ENCODE measurements at regions not wholly inside any gene's neighbourhood (a gene's known extent, or its start where the extent isn't known, plus 50 kb on each side); places are given as distances from the start of the nearest gene placed in this dataset.

GRCh38 chr14:65180725-65181025 is 78.4 kb upstream of the MAX start:
- DNase-seq (ENCODE audit: low read depth) (no peak), FAIRE-seq (no peak)
- no peaks in the 10 kb centered on the region for H3K27me3 ChIP-seq (ENCODE audit: control insufficient read depth, insufficient read depth, low read length)
- TF ChIP-seq CTCF (IDR thresholded peaks at IDR 0.05; ENCODE audit: insufficient read depth, low read length, severe bottlenecking) = no peak
- no peak overlapping the region for H3K4me3 ChIP-seq (ENCODE audit: low read depth, low read length)
- H3K36me3 ChIP-seq (ENCODE audit: control insufficient read depth, insufficient read depth, low read length) = no peaks in the 10 kb centered on the region

- Histone ChIP-seq H3K36me3 (ENCODE audit: control insufficient read depth, insufficient read depth, low read length) (no peaks in the 10 kb centered on the region), H3K4me3 (ENCODE audit: low read depth, low read length) (no peak overlapping the region), H3K27me3 (ENCODE audit: control insufficient read depth, insufficient read depth, low read length) (no peaks in the 10 kb centered on the region)
- DNase-seq (ENCODE audit: low read depth) (peak; percentile 81), FAIRE-seq (no peak)
- no peak for TF ChIP-seq CTCF (IDR thresholded peaks at IDR 0.05; ENCODE audit: insufficient read depth, low read length, severe bottlenecking)
Measured at GRCh38 chr14:65184032-65184764, 81.9 kb upstream of the MAX start.

- Histone ChIP-seq H3K27me3 (ENCODE audit: control insufficient read depth, insufficient read depth, low read length) (no peaks in the 10 kb centered on the region), H3K4me3 (ENCODE audit: low read depth, low read length) (no peak overlapping the region), H3K36me3 (ENCODE audit: control insufficient read depth, insufficient read depth, low read length) (no peaks in the 10 kb centered on the region)
- FAIRE-seq = no peak
- no peak for DNase-seq (ENCODE audit: low read depth)
- no peak for TF ChIP-seq CTCF (IDR thresholded peaks at IDR 0.05; ENCODE audit: insufficient read depth, low read length, severe bottlenecking)
Measured at GRCh38 chr14:65185829-65186228, 83.5 kb upstream of the MAX start.

- Histone ChIP-seq H3K27me3 (ENCODE audit: control insufficient read depth, insufficient read depth, low read length) (no peaks in the 10 kb centered on the region), H3K36me3 (ENCODE audit: control insufficient read depth, insufficient read depth, low read length) (no peaks in the 10 kb centered on the region), H3K4me3 (ENCODE audit: low read depth, low read length) (no peak overlapping the region)
- DNase-seq (ENCODE audit: low read depth) (no peak), FAIRE-seq (no peak)
- TF ChIP-seq CTCF (IDR thresholded peaks at IDR 0.05; ENCODE audit: insufficient read depth, low read length, severe bottlenecking) = no peak
Measured at GRCh38 chr14:65186951-65187350, 84.6 kb upstream of the MAX start.

- FAIRE-seq (no peak), DNase-seq (ENCODE audit: low read depth) (no peak)
- Histone ChIP-seq H3K36me3 (ENCODE audit: control insufficient read depth, insufficient read depth, low read length) (no peaks in the 10 kb centered on the region), H3K4me3 (ENCODE audit: low read depth, low read length) (no peak overlapping the region), H3K27me3 (ENCODE audit: control insufficient read depth, insufficient read depth, low read length) (no peaks in the 10 kb centered on the region)
- no peak for TF ChIP-seq CTCF (IDR thresholded peaks at IDR 0.05; ENCODE audit: insufficient read depth, low read length, severe bottlenecking)
Measured at GRCh38 chr14:65187421-65188049, 85.2 kb upstream of the MAX start.

- FAIRE-seq = no peak
Measured at GRCh38 chr14:65190312-65190711, 88.0 kb upstream of the MAX start.

More at GRCh38 chr14:65190312-65190711, 88.0 kb upstream of the MAX start:
- no peak for DNase-seq (ENCODE audit: low read depth)
- no peak for TF ChIP-seq CTCF (IDR thresholded peaks at IDR 0.05; ENCODE audit: insufficient read depth, low read length, severe bottlenecking)
- Histone ChIP-seq H3K36me3 (ENCODE audit: control insufficient read depth, insufficient read depth, low read length) (no peaks in the 10 kb centered on the region), H3K4me3 (ENCODE audit: low read depth, low read length) (no peak overlapping the region), H3K27me3 (ENCODE audit: control insufficient read depth, insufficient read depth, low read length) (no peaks in the 10 kb centered on the region)

Data from bronchial epithelial cell (primary cell).